ENCODE measurements at regions not wholly inside any gene's neighbourhood (a gene's known extent, or its start where the extent isn't known, plus 50 kb on each side); places are given as distances from the start of the nearest gene placed in this dataset.
"Not testable (repeated sequence)": the region's sequence is repeated elsewhere in the genome, so short reads cannot be mapped to it uniquely, and the experiment has no call there.

DNA sequence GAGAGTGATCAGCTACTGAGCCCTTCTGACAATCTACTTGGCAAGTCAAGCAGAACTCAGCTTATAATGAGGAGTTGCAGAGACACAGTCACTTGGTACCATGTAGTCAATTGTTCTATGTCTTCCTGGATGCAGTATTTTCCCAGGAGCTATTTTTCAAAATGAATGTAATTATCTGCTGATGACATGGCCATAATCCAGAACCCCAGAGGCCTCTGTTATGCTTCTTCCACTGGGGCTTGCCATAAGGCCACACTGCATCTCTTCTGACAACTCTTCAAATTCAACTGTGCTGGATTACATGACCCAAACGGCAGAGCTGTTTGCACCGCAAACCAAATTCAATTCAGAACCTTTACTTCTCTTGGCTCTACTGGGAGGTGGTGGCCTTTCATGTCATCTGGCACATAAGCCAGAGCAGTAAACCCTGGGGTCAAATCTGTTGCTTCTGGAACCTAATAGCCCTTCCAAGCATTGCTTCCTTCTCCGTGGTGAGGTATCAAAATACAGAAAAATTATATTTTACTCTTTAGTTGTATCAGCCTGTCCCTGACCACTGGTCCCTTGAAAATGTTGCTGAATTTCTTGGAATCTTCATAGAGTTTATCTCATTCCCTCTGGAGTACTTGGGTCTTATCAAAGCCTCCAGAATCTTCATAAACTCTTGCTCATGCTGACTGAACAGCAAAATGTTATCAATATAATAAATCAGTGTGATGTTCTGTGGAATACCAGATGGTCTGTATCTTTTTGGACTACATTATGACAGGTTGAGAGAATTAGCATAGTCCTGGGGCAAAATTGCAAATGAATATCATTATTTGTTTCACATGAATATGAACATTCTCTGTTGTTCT lies 79.4 kb upstream of the DCN start:
- no peak for DNase-seq

DNA sequence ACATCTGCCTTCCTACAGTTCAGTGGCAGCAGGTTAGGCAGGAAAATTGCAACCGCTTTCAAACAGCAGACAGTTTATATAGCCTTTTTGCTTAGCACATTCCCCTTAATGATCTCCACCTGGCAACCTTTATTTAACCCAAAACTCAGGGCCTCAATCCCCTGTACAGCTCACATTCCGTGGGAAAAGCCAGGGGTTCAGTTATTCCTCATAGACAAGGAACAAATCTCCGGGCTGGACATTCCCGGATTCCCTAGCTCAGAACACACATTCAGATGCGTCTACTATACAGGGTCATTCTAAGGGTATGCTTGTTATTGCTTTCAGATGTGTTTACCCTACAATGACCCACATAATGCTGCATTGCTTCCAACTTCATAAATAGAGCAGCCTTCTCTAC lies 73.8 kb upstream of the DCN start:
- DNase-seq: no peak

DNA sequence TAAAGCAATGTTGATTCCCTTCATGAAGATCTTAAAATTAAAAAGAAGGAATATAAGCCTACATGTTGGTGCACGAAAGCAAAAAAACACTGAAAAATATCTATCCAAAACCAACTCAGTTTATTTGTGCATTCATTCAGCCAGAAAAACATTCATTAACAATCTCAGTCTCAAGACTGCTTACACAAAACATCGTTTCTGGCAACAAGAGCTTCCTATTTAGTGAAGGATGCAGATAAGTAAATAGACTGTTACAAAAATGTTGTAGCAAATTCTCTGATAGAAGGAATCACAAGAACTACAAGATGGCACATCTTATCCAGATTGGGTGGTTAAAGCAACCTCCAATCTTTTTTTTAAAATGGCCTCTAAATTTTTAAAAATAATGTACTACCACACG lies 69.7 kb upstream of the DCN start:
- no peak for DNase-seq

DNA sequence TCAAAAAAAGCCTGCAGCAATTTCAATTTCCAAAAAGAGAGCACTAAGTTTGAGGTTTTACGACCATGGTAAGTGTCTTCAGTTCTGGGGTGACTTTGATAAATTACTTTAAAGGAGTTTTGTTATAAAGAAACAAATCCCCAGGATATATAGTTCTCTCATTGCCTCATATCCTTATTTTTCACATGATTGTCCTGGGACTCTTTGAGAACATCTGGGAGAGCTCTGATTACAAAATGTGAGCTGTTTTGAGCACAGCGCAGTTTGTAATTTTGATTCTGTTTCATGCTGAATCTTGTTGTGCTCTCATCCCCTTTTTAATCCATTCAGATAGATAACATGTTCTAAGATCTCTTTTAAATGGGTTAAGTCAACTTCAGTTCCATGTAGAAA lies 67.7 kb upstream of the DCN start:
- DNase-seq: no peak

DNA sequence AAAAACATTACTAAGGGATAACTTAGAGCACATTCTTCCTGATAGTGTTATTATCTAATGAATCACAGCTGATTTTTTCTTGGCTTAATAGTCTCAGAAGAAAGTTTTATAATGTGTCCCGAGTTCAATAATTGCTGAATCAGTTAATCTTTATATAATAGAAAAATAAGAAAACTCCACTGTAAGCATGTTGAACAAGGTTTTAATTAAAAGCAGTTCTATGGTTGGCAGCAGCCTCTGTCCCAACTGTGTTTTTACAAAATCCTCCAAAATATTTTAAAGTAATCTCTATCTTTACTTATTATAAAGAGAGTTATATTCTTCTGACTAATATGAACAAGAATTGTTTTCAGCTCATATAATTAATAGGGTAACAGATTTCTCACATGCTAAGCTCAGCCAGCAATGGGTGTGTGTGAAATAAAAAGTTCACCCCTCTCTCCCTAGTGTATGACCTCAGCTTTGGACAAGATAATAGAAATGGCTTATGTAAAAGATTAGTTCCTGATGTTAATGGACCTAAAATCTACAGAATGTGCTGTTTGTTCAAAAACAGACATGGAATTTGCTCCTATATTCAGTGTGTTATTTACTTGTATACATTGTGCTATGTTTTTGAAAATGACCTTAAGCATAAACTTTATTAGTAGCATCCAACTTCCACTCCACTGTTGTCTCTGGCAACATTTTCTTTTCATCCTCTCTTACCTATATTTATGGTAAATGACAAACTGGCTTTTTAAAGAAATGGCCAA lies 67.1 kb upstream of the DCN start:
- DNase-seq: no peak

DNA sequence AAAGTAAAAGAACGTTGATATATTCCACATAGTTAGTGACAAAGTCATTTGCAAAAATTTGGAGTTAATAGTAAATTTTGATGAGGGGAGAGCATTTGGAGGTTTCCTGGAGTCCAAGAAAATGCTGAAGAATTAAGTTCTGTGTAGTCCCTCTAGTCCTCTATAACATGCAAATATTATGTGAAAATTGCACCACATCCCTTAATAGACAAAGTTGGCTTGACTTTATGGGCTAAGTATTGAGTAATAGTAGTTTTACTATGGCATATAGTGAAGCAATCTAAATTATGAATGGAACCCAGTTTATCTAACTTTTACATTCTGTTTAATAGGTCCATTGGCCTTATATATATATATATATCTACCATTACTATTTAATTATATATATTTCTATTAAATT lies 66.4 kb upstream of the DCN start:
- no peak for DNase-seq

DNA sequence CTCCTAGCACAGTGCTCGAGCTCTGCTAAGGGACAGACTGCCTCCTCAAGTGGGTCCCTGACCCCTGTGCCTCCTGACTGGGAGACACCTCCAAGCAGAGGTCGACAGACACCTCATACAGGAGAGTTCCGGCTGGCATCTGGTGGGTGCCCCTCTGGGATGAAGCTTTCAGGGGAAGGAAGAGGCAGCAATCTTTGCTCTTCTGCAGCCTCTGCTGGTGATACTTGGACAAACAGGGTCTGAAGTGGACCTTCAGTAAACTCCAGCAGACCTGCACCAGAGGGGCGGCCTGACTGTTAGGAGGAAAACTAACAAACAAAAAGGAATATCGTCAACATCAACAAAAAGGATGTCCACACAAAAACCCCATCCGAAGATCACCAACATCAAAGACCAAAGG lies 60.6 kb upstream of the DCN start:
- not testable (repeated sequence) for DNase-seq

DNA sequence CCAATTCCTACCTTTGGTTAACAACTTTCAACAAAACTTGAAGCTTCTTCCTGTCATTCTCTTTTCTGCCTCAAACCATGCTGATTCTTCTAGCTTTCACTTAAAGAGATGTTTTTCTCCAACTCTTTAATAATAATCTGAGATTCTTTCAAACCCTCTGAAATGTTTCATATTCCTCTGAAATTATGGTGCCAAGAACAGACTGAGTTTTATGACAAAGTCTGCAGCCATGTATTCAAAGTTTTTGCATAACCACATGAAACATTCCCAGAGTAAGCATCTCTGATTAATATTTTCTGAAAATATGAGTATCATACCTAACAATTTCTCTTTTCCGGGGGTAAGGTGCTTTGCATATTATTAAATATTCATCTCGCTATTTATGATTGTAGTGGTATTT lies 59.1 kb upstream of the DCN start:
- no peak for DNase-seq

DNA sequence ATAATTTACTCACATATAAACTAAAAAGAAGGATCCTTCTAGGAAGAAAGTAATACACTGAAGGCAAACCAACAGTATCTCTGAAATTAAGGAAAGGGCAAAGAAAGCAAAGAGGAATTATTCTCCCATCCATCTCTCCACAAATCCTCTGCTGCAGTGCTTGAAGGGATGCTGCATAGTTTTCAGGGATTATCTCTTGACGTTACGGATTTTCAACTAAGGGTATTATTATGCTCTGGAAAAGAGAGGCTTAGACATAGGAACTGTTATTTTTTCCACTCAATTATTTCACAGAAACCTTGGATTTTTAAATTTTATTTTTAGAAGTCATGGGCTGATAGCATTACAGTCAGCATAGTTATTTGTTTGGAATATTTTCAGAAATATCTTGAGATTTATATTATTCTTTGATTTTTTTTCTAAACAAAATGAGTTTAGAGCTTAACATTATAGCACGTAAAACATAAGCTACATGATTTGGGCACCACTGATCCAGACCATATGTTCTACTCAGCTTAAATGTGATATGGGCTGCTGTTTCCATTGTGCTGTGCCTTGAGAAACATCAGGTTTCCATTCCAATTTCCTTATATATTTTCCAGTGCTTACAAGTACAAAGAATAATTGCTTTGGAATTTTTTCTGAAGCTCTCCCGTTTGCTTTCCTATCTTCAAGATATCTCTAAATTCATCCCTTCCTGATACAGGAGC lies 57.9 kb upstream of the DCN start:
- DNase-seq: no peak

DNA sequence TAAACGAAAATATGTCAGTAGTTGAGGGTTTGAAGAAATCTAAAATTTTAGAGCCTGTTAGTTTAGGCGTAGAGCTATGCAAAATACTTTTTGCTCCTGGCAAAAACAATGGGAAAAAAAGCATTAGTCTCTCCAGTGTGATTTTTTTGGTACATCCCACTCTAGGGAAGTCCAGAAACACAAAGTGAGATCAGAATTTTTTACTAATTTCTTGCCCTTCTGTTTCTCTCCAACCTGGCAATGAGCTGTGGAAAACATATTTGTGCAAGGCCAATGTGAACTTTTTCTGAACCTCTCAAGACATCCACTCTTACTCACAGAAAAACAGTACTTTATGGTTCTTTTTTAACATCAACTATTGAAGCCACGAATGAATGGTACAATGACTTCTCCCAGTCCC lies 56.9 kb upstream of the DCN start:
- DNase-seq: no peak
